Upper lobe of right lung (tissue), 1 donor: ENCODE measurements at regions not wholly inside any gene's neighbourhood (a gene's known extent, or its start where the extent isn't known, plus 50 kb on each side); places are given as distances from the start of the nearest gene placed in this dataset.

ENCODE experiments used
- ATAC-seq: fragments of 200-7000 bp; cut with Tn5 transposase; one replicate; pipeline ENCODE4 v1.9.1; 2020; ENCODE audit warnings: mild to moderate bottlenecking, moderate library complexity
- DNase-seq: peaks from one replicate; pipeline ENCODE4 v3.0.0-alpha.2; 2020
- H3K27ac ChIP-seq: fragments of 200-600 bp; one replicate; pipeline ENCODE4 v1.8.0; 2022
- H3K27me3 ChIP-seq: fragments of 200-600 bp; one replicate; pipeline ENCODE4 v1.8.0; 2022; ENCODE audit warnings: mild to moderate bottlenecking
- H3K36me3 ChIP-seq: fragments of 200-600 bp; one replicate; pipeline ENCODE4 v1.8.0; 2022
- H3K4me1 ChIP-seq: fragments of 200-600 bp; one replicate; pipeline ENCODE4 v1.8.0; 2022
- H3K4me3 ChIP-seq: fragments of 200-600 bp; one replicate; pipeline ENCODE4 v1.8.0; 2022; ENCODE audit warnings: mild to moderate bottlenecking
- H3K9me3 ChIP-seq: fragments of 200-600 bp; one replicate; pipeline ENCODE4 v1.8.0; 2022
- CTCF ChIP-seq: fragments of 200-600 bp; IDR thresholded peaks from one replicate; pipeline ENCODE4 v1.8.0; 2022; ENCODE audit warnings: antibody characterized with exemption
- intact Hi-C: fragments of 100-400 bp; cut with DNase I; formaldehyde crosslinking; loops from one replicate; pipeline ENCODE4 v1.11.0; 2022
- donor health status: DM: no; HTN: yes; CAD: no; lungs with severe emphysema.

DNA sequence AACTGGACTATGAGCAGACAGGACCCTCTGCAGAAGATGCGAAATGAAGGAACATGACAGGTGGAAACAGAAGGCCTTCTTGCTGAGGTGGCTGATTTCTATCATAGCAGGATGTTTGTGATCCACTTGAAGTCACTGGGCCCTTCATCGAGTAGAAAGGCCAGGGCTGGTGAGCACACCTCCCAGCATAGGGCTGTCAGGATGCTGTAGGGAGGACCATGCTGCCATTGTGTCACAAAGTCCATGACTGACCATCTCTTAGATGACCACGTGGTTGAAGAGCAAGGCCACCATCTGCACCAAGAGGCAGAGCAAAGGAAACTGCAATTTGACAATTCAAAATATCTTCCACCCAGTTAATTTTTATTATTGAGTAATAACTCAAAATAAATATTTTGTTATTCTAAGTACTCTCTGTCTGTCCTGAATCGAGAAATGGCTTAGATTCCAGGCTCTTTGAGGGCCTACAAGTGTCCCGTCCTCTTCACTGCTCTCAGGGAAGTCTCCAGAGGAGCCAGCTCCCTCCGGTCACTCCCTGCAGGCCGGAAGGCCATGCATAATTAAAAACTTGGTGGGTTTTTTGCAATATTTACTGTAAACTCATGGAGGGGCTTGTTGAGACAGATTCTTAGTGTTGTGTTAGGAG is 249.3 kb upstream of the ZMIZ1 start:
- Histone ChIP-seq H3K27me3 (no peaks in the 10 kb centered on the region), H3K4me1 (peaks cover 25% of the 10 kb centered on the region), H3K4me3 (no peak overlapping the region), H3K9me3 (no peaks in the 10 kb centered on the region), H3K36me3 (no peaks in the 10 kb centered on the region), H3K27ac (no peak overlapping the region)
- no peak for TF ChIP-seq CTCF
- no peak for DNase-seq
- intact Hi-C loops = no loop called here
- peak; percentile 63 for ATAC-seq

DNA sequence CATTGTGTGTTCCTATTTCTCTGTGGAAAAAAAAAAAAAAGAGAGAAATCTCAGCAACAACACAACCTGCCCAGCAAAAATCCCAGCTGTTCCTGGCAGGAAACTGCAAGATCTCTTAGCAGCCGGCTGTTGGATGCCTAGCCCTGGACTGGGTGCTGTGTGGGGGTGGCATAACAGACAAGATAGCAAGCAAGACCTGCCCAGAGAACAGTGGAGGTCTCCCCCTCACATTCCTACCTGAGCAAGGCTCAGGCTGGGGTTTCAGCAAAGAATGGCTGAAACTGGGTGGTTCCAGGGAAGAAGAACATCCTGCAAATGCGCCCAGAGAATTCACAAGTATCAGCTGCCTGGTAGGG is 248.8 kb upstream of the ZMIZ1 start:
- no peak overlapping the region for H3K4me3 ChIP-seq
- H3K27me3 ChIP-seq = no peaks in the 10 kb centered on the region
- ATAC-seq = no peak
- no peak for TF ChIP-seq CTCF
- no peaks in the 10 kb centered on the region for H3K9me3 ChIP-seq
- H3K27ac ChIP-seq = no peak overlapping the region
- intact Hi-C loops = no loop called here
- H3K4me1 ChIP-seq = peaks cover 25% of the 10 kb centered on the region
- H3K36me3 ChIP-seq = no peaks in the 10 kb centered on the region
- DNase-seq = no peak

DNA sequence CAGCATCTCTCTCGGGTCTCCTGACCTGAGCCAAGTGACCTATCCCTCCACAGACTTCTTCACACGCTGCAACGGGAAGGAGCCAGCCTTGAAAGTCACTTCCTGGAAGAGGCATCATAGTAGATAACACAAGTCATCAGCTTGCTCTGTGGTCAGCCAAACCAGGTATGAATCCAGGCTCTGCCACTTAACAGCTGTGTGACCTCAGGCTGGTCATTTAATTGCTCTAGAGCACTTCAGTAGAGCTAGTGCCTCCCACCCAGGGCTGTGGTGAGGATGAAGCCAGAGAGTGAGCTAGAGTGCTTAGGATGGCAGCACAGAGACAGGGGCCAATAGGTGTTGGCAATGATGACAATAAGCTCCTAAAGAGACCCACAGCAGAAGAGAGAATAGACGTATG is 247.7 kb upstream of the ZMIZ1 start:
- no peaks in the 10 kb centered on the region for H3K36me3 ChIP-seq
- ATAC-seq = no peak
- H3K9me3 ChIP-seq = no peaks in the 10 kb centered on the region
- TF ChIP-seq CTCF = no peak
- no peak overlapping the region for H3K4me3 ChIP-seq
- intact Hi-C loops = no loop called here
- peaks cover 24% of the 10 kb centered on the region for H3K4me1 ChIP-seq
- H3K27me3 ChIP-seq = no peaks in the 10 kb centered on the region
- DNase-seq = no peak
- H3K27ac ChIP-seq = no peak overlapping the region

DNA sequence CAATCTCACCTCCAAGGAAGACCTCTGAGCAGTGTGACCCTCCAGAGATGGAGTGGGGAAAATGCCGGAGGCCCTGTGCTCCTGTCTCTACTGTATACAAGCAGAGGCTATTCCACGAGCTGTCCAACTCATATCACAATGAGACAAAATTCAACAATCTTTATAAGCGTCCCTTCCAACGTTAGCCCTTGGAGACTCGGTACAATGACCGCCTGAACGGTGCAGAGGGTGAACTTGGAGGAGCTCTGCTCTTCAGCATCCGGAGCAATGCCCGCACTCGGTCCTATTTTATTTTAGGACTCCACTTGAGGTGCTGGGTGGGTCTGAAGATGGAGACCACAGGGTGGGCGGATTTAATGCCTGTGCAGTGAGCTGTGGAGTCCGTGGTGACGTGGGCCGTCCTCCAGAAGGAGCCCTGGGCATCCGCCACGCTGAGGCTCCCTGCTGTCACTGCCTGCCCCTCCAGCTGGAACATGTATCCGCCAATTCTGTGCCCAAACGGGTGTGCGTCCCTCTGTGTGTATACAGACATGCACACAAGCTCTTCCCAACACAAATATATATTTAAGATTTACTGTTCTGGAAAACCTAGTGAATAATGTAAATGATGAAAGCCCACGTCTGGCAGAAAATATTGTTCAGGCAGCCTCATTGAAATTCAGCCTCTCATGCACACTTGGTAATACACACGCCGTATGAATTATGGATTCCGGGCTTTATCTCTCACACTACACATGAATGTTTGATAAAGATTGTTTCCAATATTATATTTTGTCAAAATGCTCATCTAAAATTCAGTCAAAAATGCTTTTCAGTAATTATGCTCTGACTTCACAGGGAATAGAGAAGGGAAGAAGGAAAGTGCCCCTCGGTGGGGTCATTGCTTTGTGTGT is 239.9 kb upstream of the ZMIZ1 start:
- no peak overlapping the region for H3K4me3 ChIP-seq
- TF ChIP-seq CTCF = no peak
- no peak for DNase-seq
- H3K27me3 ChIP-seq = no peaks in the 10 kb centered on the region
- ATAC-seq = no peak
- no peaks in the 10 kb centered on the region for H3K36me3 ChIP-seq
- no peaks in the 10 kb centered on the region for H3K9me3 ChIP-seq
- H3K27ac ChIP-seq = no peak overlapping the region
- H3K4me1 ChIP-seq = no peaks in the 10 kb centered on the region
- intact Hi-C loops = no loop called here

DNA sequence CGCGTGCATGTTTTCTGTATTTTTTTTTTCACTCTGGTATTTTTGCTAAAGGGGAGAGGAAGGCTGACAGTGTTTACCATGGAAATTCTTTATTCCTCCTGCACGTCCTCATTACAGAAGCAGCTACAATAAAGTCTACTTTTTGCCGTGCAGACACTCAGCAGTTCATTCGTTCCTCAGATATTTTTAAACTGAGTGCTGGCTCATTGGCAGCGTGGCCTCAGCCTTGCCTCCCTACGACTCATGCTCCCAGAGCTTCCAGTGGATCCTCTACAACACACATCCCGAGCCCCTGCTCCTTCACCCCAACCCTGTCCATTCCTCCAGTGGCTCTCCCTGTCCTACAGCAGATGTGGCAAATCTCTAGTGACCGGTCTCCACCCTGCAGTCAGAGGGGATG is 239.2 kb upstream of the ZMIZ1 start:
- intact Hi-C loops = no loop called here
- no peaks in the 10 kb centered on the region for H3K9me3 ChIP-seq

More for the DNA sequence above, 239.2 kb upstream of the ZMIZ1 start:
- Histone ChIP-seq H3K36me3 (no peaks in the 10 kb centered on the region), H3K27me3 (no peaks in the 10 kb centered on the region), H3K27ac (no peak overlapping the region), H3K4me3 (no peak overlapping the region), H3K4me1 (no peaks in the 10 kb centered on the region)
- DNase-seq = no peak
- no peak for ATAC-seq
- no peak for TF ChIP-seq CTCF
